GM12864 (cell line): ENCODE measurements at regions not wholly inside any gene's neighbourhood (a gene's known extent, or its start where the extent isn't known, plus 50 kb on each side); places are given as distances from the start of the nearest gene placed in this dataset.

Experiments used
- DNase-seq: peaks from one replicate; pipeline ENCODE4 v3.0.0-alpha.2; 2011; ENCODE audit warnings: low read depth
- H3K4me3 ChIP-seq: 2 replicates; pipeline ENCODE4 v1.5.1; 2011; ENCODE audit warnings: mild to moderate bottlenecking, low read depth, low read length, control low read depth
- TF ChIP-seq, protein P1 (sequence below): IDR thresholded peaks from 2 replicates; pipeline ENCODE4 v1.5.1; 2011; ENCODE audit warnings: low read depth, mild to moderate bottlenecking, moderate library complexity, low read length, control low read depth, inconsistent platforms; ENCODE audit errors: missing control alignments

DNA sequence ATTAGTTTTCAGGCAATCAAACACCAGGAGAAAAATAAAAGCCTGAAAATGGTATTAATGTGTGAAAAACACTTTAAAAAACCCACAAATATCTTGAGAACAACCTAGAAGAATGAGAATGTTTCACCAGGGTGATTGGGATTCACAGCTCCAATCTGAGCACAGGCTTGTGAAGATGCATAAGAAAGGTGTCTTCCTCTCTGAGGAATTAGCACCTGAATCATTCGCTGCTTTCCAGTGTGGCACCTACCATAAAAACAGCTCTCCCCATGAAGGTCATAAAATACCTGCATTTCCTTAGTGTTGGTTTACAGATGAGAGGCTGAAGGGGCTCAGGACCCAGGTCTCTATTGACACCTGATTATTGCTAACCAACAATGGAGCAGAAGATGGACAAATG is 499.7 kb upstream of the KLHL29 start:
- no peak for DNase-seq
- TF ChIP-seq, protein P1, sequence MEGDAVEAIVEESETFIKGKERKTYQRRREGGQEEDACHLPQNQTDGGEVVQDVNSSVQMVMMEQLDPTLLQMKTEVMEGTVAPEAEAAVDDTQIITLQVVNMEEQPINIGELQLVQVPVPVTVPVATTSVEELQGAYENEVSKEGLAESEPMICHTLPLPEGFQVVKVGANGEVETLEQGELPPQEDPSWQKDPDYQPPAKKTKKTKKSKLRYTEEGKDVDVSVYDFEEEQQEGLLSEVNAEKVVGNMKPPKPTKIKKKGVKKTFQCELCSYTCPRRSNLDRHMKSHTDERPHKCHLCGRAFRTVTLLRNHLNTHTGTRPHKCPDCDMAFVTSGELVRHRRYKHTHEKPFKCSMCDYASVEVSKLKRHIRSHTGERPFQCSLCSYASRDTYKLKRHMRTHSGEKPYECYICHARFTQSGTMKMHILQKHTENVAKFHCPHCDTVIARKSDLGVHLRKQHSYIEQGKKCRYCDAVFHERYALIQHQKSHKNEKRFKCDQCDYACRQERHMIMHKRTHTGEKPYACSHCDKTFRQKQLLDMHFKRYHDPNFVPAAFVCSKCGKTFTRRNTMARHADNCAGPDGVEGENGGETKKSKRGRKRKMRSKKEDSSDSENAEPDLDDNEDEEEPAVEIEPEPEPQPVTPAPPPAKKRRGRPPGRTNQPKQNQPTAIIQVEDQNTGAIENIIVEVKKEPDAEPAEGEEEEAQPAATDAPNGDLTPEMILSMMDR, result no peak
- no peak overlapping the region for H3K4me3 ChIP-seq

DNA sequence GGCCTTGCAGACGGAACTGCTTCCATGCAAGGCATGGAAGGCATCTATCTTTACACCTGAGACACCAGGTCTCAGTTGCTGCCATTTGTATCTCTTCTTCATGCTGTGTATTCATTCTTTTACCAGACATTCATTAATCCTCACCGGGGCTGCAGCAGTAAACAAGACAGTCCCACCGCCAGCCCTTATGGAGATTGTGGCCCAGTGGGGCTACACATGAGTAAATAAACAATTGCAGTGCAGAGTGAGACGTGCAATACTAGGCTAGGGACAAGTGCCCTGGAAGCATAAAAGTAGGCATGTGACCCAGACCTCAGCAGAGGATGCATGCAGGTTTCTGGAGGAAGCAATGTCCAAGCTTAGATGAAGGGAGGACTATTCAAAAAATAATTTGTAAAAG is 497.6 kb upstream of the KLHL29 start:
- TF ChIP-seq, protein P1, result no peak
- no peak overlapping the region for H3K4me3 ChIP-seq
- no peak for DNase-seq

DNA sequence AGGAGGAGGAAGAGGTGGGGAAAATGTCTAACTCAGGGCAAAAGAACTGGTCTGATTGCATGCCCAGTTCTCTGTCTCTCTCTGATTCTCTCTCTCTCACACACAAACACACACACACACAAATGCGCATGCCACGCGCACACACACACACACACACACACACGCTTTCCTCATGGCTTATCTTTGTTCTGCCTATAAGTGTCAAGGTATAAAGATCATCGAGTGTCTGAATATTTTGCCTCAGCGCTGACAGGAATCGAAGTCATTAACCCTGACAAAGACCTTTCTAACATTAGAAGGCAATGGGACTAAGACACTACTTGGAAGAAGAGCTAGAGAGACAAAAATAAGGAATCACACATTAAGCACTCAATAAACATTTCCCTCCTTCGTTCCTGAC is 497.1 kb upstream of the KLHL29 start:
- TF ChIP-seq, protein P1, result no peak
- H3K4me3 ChIP-seq, result no peak overlapping the region
- no peak for DNase-seq

GRCh38 chr2:22890132-22890531 is 494.8 kb upstream of the KLHL29 start:
- DNase-seq, result no peak
- TF ChIP-seq, protein P1, result no peak
- no peak overlapping the region for H3K4me3 ChIP-seq

GRCh38 chr2:22893761-22894517 is 491.0 kb upstream of the KLHL29 start:
- DNase-seq, result no peak
- no peak overlapping the region for H3K4me3 ChIP-seq
- TF ChIP-seq, protein P1, result no peak

DNA sequence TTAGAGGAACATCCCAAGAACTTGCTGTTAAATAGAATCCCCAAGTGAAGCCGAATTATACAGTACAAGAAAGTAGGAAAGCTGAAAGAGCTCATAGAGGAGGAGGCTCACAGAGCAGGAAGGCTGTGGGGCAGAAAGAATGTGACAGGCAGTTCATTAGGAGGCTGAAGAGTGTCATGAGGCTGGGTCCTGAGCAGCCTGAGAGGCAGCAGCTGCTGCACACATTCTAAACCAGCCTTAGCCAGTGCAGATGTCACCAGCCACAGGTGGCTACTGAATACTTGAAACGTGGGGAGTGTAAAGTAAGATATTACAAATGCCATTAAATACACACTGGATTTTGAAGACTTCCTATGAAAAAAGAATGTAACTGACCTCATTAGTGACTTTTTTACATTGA is 490.2 kb upstream of the KLHL29 start:
- DNase-seq, result no peak
- TF ChIP-seq, protein P1, result no peak

DNA sequence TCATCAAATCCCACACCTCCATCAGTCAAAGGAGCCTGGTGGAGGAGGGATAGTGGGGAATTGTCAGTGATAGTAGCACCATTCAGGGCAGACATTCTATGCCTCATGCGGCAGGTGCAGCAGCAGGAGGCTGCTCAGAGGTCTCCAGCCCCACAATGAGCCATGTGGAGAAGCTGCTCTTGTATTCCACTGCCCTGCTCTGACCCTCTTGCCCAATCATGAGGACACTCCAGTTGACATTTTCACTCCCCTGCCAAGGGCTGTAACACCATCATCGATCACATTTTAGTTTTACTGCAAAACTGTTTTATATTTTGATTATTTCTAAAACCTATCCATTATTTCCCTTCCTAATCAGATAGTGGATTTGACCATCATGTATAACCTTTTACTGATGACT is 487.6 kb upstream of the KLHL29 start:
- no peak for DNase-seq
- TF ChIP-seq, protein P1, result no peak
- H3K4me3 ChIP-seq, result no peak overlapping the region

More for the DNA sequence above, 490.2 kb upstream of the KLHL29 start:
- H3K4me3 ChIP-seq, result no peak overlapping the region
